ENCODE measurements at regions not wholly inside any gene's neighbourhood (a gene's known extent, or its start where the extent isn't known, plus 50 kb on each side); places are given as distances from the start of the nearest gene placed in this dataset.

- H3K9me3 Mint-ChIP-seq, result peaks cover 15% of the 10 kb centered on the region
- no peak overlapping the region for H3K4me3 Mint-ChIP-seq
- TF ChIP-seq CTCF (conservative IDR thresholded peaks at IDR 0.05), result no peak
- no peak for DNase-seq (ENCODE audit: extremely low spot score, unreplicated experiment)
- H3K36me3 Mint-ChIP-seq, result peaks cover 4% of the 10 kb centered on the region
- H3K27ac Mint-ChIP-seq, result no peak overlapping the region
- H3K27me3 Mint-ChIP-seq, result no peaks in the 10 kb centered on the region
- H3K4me1 Mint-ChIP-seq (ENCODE audit: unreplicated experiment), result peaks cover 8% of the 10 kb centered on the region
These were observed 110.1 kb downstream of the ANAPC4 start for GRCh38 chr4:25487155-25487554.

- Mint-ChIP-seq H3K27ac (no peak overlapping the region), H3K4me3 (no peak overlapping the region), H3K27me3 (no peaks in the 10 kb centered on the region), H3K4me1 (ENCODE audit: unreplicated experiment) (peaks cover 4% of the 10 kb centered on the region), H3K36me3 (peaks cover 4% of the 10 kb centered on the region), H3K9me3 (peaks cover 11% of the 10 kb centered on the region)
- DNase-seq (ENCODE audit: extremely low spot score, unreplicated experiment), result no peak
- TF ChIP-seq CTCF (conservative IDR thresholded peaks at IDR 0.05), result no peak
These were observed 112.3 kb downstream of the ANAPC4 start for GRCh38 chr4:25489253-25489797.

- no peak overlapping the region for H3K27ac Mint-ChIP-seq
- no peaks in the 10 kb centered on the region for H3K36me3 Mint-ChIP-seq
- no peaks in the 10 kb centered on the region for H3K9me3 Mint-ChIP-seq
- DNase-seq (ENCODE audit: extremely low spot score, unreplicated experiment), result no peak
- no peak for TF ChIP-seq CTCF (conservative IDR thresholded peaks at IDR 0.05)
- no peaks in the 10 kb centered on the region for H3K4me1 Mint-ChIP-seq (ENCODE audit: unreplicated experiment)
- no peak overlapping the region for H3K4me3 Mint-ChIP-seq
- H3K27me3 Mint-ChIP-seq, result no peaks in the 10 kb centered on the region
These were observed 116.4 kb downstream of the ANAPC4 start for GRCh38 chr4:25493466-25493865.

- TF ChIP-seq CTCF (conservative IDR thresholded peaks at IDR 0.05), result no peak
- Mint-ChIP-seq H3K4me3 (no peak overlapping the region), H3K4me1 (ENCODE audit: unreplicated experiment) (no peaks in the 10 kb centered on the region), H3K27ac (no peak overlapping the region), H3K27me3 (no peaks in the 10 kb centered on the region), H3K36me3 (no peaks in the 10 kb centered on the region), H3K9me3 (no peaks in the 10 kb centered on the region)
- DNase-seq (ENCODE audit: extremely low spot score, unreplicated experiment), result no peak
These were observed 117.1 kb downstream of the ANAPC4 start for GRCh38 chr4:25494166-25494565.

- DNase-seq (ENCODE audit: extremely low spot score, unreplicated experiment), result no peak
- Mint-ChIP-seq H3K9me3 (no peaks in the 10 kb centered on the region), H3K27me3 (no peaks in the 10 kb centered on the region), H3K4me1 (ENCODE audit: unreplicated experiment) (no peaks in the 10 kb centered on the region), H3K4me3 (no peak overlapping the region), H3K27ac (no peak overlapping the region), H3K36me3 (no peaks in the 10 kb centered on the region)
- no peak for TF ChIP-seq CTCF (conservative IDR thresholded peaks at IDR 0.05)
These were observed 123.7 kb downstream of the ANAPC4 start for GRCh38 chr4:25500626-25501316.

All from type B pancreatic cell (in vitro differentiated cells).